HepG2 (cell line): ENCODE measurements at regions not wholly inside any gene's neighbourhood (a gene's known extent, or its start where the extent isn't known, plus 50 kb on each side); places are given as distances from the start of the nearest gene placed in this dataset.

Source experiments
- ATAC-seq: fragments of 200-7000 bp; cut with Tn5 transposase; 3 replicates; pipeline ENCODE4 v1.9.1; 2020; ENCODE audit warnings: mild to moderate bottlenecking, moderate library complexity
- BruUV-seq: library from RNA; stranded (reverse); fragments of 400-500 nt; replicated peaks from 2 replicates; lab custom pipeline; 2021; lab: Mats Ljungman, UMichigan
- CTCF ChIA-PET: fragments of 300-600 bp; formaldehyde crosslinking; extraction: SDS; loops from one replicate; lab custom pipeline; 2021; ENCODE audit warnings: low total read pairs, inconsistent platforms, low intra/inter-chr PET ratio; lab: Yijun Ruan, JAX
- POLR2A ChIA-PET: fragments of 350-600 bp; sonication (Branson Sonifier 250); formaldehyde crosslinking; loops from one replicate; lab custom pipeline; 2020; ENCODE audit warnings: antibody characterized with exemption, inconsistent platforms; lab: Yijun Ruan, JAX
- DNase-seq: peaks from one replicate; pipeline ENCODE4 v3.0.0-alpha.2; 2015; ENCODE audit warnings: low spot score
- FAIRE-seq: peaks from 3 replicates; lab custom pipeline; 2011; peaks lifted over from hg19 to GRCh38; lab: Jason Lieb, UNC
- H2AFZ ChIP-seq: one replicate; pipeline ENCODE4 v1.6.1; 2011; ENCODE audit warnings: low read length, inconsistent platforms
- H3K27ac ChIP-seq: fragments of 300-600 bp; 3 replicates; pipeline ENCODE4 v1.8.0; 2011; ENCODE audit warnings: mixed run types, mild to moderate bottlenecking, mixed read lengths, low read length, inconsistent platforms; ENCODE audit not compliant: insufficient read depth; ENCODE audit errors: extremely low read length
- H3K27me3 ChIP-seq, 2 experiments: fragments of 200-600 bp in 1 of 2; 2 replicates in 1 of 2; 3 replicates in 1 of 2; pipeline versions ENCODE4 v1.6.0 to v1.8.0; 2011; ENCODE audit warnings: low read length in 2 of 2, mild to moderate bottlenecking in 2 of 2, moderate library complexity in 2 of 2, inconsistent platforms in 1 of 2; ENCODE audit not compliant: insufficient read depth in 2 of 2, control insufficient read depth in 1 of 2
- H3K36me3 ChIP-seq, 2 experiments: fragments of 200-600 bp in 1 of 2; replicated peaks in 1 of 2; 2 replicates in 1 of 2; 3 replicates in 1 of 2; pipeline versions ENCODE4 v1.5.1 to v1.8.0; 2011; ENCODE audit warnings: low read length in 2 of 2, inconsistent platforms in 1 of 2; ENCODE audit not compliant: insufficient read depth in 2 of 2, control insufficient read depth in 1 of 2
- H3K4me1 ChIP-seq: 2 replicates; pipeline ENCODE4 v1.5.1; 2012; ENCODE audit warnings: low read length, inconsistent platforms; ENCODE audit not compliant: insufficient read depth
- H3K4me2 ChIP-seq: 2 replicates; pipeline ENCODE4 v1.6.0; 2011; ENCODE audit warnings: low read depth, low read length, inconsistent platforms
- H3K4me3 ChIP-seq, 3 experiments: fragments of 200-600 bp in 1 of 3; sonication (generic), shearing (Covaris generic) in 1 of 3; replicated peaks in 1 of 3; 2 replicates each; pipeline ENCODE4 v1.5.1; 2011 to 2016; ENCODE audit warnings: low read length in 3 of 3, inconsistent platforms in 2 of 3, low read depth in 2 of 3, mild to moderate bottlenecking in 2 of 3, control low read depth in 1 of 3, mixed read lengths in 1 of 3; ENCODE audit not compliant: insufficient read depth in 1 of 3
- H3K79me2 ChIP-seq: one replicate; pipeline ENCODE4 v1.6.1; 2011; ENCODE audit warnings: low read length, inconsistent platforms; ENCODE audit not compliant: insufficient read depth
- H3K9ac ChIP-seq: 2 replicates; pipeline ENCODE4 v1.6.0; 2011; ENCODE audit warnings: mild to moderate bottlenecking, low read depth, low read length, inconsistent platforms; ENCODE audit not compliant: insufficient read depth
- H3K9me3 ChIP-seq: 2 replicates; pipeline ENCODE4 v1.5.1; 2012; ENCODE audit warnings: mild to moderate bottlenecking, low read length
- H4K20me1 ChIP-seq: 2 replicates; pipeline ENCODE4 v1.6.0; 2011; ENCODE audit warnings: inconsistent platforms, mild to moderate bottlenecking, low read length, moderate library complexity; ENCODE audit not compliant: insufficient read depth
- ATF7 ChIP-seq, 2 experiments: fragments of 450-650 bp in 1 of 2; sonication (generic) in 1 of 2; formaldehyde crosslinking in 1 of 2; IDR thresholded peaks; 2 replicates each; pipeline versions ENCODE4 v1.4.0 to v1.6.1; 2016 to 2020; ENCODE audit warnings: antibody characterized with exemption in 1 of 2, mild to moderate bottlenecking in 1 of 2, missing genetic modification reagents in 1 of 2
- CC2D1A ChIP-seq: sonication (generic); formaldehyde crosslinking; IDR thresholded peaks from 2 replicates; pipeline ENCODE4 v1.8.1; 2023; ENCODE audit warnings: mild to moderate bottlenecking, missing genetic modification reagents
- EP300 ChIP-seq, 3 experiments: sonication (generic) in 1 of 3; formaldehyde crosslinking in 1 of 3; IDR thresholded peaks; 2 replicates each; pipeline versions ENCODE4 v1.5.1 to v1.6.1; 2011 to 2020; ENCODE audit warnings: low read depth in 2 of 3, low read length in 2 of 3, borderline replicate concordance in 1 of 3, improper control_type of control experiment in 1 of 3, mild to moderate bottlenecking in 1 of 3, missing genetic modification reagents in 1 of 3, moderate library complexity in 1 of 3
- FUBP1 ChIP-seq: sonication (generic); formaldehyde crosslinking; IDR thresholded peaks from 2 replicates; pipeline ENCODE4 v1.5.1; 2020; ENCODE audit warnings: missing genetic modification reagents, mild to moderate bottlenecking, borderline replicate concordance
- POLR2A ChIP-seq, 2 experiments: IDR thresholded peaks; 2 replicates each; pipeline ENCODE4 v1.6.1; 2011; ENCODE audit warnings: low read depth in 2 of 2, low read length in 2 of 2, mild to moderate bottlenecking in 1 of 2, moderate library complexity in 1 of 2; ENCODE audit not compliant: insufficient read depth in 1 of 2
- ZNF503 ChIP-seq: sonication (generic); formaldehyde crosslinking; IDR thresholded peaks from 2 replicates; pipeline ENCODE4 v1.4.0; 2020; ENCODE audit warnings: missing genetic modification reagents
- ZNF589 ChIP-seq: sonication (generic); formaldehyde crosslinking; conservative IDR thresholded peaks from 2 replicates; pipeline ENCODE4 v1.8.0; 2022; ENCODE audit warnings: mild to moderate bottlenecking, moderate library complexity, missing genetic modification reagents
- ZNF609 ChIP-seq: sonication (generic); formaldehyde crosslinking; IDR thresholded peaks from 2 replicates; pipeline ENCODE4 v1.4.0; 2020; ENCODE audit warnings: mild to moderate bottlenecking, missing genetic modification reagents, borderline replicate concordance
- ZNF792 ChIP-seq: IDR thresholded peaks from 2 replicates; pipeline ENCODE4 v1.6.1; 2016
- ZNF839 ChIP-seq: sonication (generic); formaldehyde crosslinking; IDR thresholded peaks from 2 replicates; pipeline ENCODE4 v1.4.0; 2020; ENCODE audit warnings: missing genetic modification reagents, mild to moderate bottlenecking, borderline replicate concordance
- ZSCAN25 ChIP-seq: sonication (generic); formaldehyde crosslinking; IDR thresholded peaks from 2 replicates; pipeline ENCODE4 v1.8.0; 2022; ENCODE audit warnings: mild to moderate bottlenecking, missing genetic modification reagents
- WGBS: methylation state at CpG from one replicate; pipeline ENCODE4 v1.1.6; 2017; ENCODE audit warnings: low lambda C conversion rate; 5-methylcytosine and 5-hydroxymethylcytosine counted together
- in situ Hi-C: cut with HindIII; loops from 2 replicates; pipeline ENCODE4 v1.10.0; 2017; ENCODE audit warnings: low pct_unique_long_range_greater_than_20kb; ENCODE audit not compliant: extremely low pct_ligation_motif_present
- intact Hi-C: fragments of 100-400 bp; cut with micrococcal nuclease; formaldehyde crosslinking; loops from one replicate; pipeline ENCODE4 v1.10.0; 2022; ENCODE audit not compliant: unreplicated experiment

- ATAC-seq (no peak), FAIRE-seq (no peak), DNase-seq (no peak)
- H3K9ac ChIP-seq, result no peak overlapping the region
- H3K79me2 ChIP-seq, result no peaks in the 10 kb centered on the region
- no peak overlapping the region for H3K4me2 ChIP-seq
- intact Hi-C loops, result no loop called here
- 18% methylated on average over 4 of the region's 4 CpGs for WGBS
- H3K9me3 ChIP-seq, result peaks cover 88% of the 10 kb centered on the region
- ChIA-PET CTCF (no interaction called here), POLR2A (no interaction called here)
- no TSS peak for BruUV-seq
- H3K27me3 ChIP-seq, result no peaks in the 10 kb centered on the region
- H3K27ac ChIP-seq, result no peak overlapping the region
- in situ Hi-C loops, result no loop called here
- H2AFZ ChIP-seq, result no peak overlapping the region
- no peaks in the 10 kb centered on the region for H3K4me1 ChIP-seq
- TF ChIP-seq CC2D1A (CRISPR knock-in tag) (no peak), ZNF609 (CRISPR knock-in tag) (no peak), ZNF792 (no peak), ZSCAN25 (no peak), ZNF503 (CRISPR knock-in tag) (no peak), POLR2A (IDR thresholded peaks at IDR 0.05; ENCODE audit: insufficient read depth in 1 of 2, low read depth in 2 of 2, low read length in 2 of 2) (no peak), EP300 (IDR thresholded peaks at IDR 0.05; ENCODE audit: low read depth in 2 of 2, low read length in 2 of 2) (no peak), EP300 (CRISPR knock-in tag; IDR thresholded peaks at IDR 0.05; ENCODE audit: borderline replicate concordance) (no peak), FUBP1 (CRISPR knock-in tag) (no peak), ZNF589 (no peak), ATF7 (IDR thresholded peaks at IDR 0.05) (no peak), ATF7 (CRISPR knock-in tag; IDR thresholded peaks at IDR 0.05) (no peak), ZNF839 (no peak)
- H3K36me3 ChIP-seq, result no peaks in the 10 kb centered on the region
- no peak overlapping the region for H3K4me3 ChIP-seq
- H4K20me1 ChIP-seq, result no peaks in the 10 kb centered on the region
These were observed 640.1 kb upstream of the CDH8 start for GRCh38 chr16:62676306-62676705.
